ENCODE measurements at regions not wholly inside any gene's neighbourhood (a gene's known extent, or its start where the extent isn't known, plus 50 kb on each side); places are given as distances from the start of the nearest gene placed in this dataset.

DNA sequence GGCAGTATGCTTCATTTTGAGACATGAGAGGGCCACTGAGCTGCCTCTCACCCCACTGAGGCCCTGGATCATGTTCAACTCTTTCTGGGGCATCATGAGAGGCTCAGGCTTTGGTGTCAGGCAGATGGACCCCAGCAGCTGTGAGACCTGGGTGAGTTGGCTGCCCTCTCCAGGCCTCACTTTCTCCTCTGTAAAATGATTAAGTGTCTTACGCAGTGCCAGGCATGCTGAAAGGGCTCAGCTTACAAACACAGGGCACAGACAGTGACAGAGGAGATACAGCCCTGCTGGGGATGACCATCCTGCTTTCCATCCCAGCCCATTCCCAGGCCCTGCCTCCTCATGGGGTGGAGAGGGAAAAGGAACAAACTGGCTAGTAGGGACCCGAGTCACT, 387.4 kb downstream of the MATN1 start:
- no peak for TF ChIP-seq RAD21 (conservative IDR thresholded peaks at IDR 0.05)
- TF ChIP-seq MXI1 (conservative IDR thresholded peaks at IDR 0.05; ENCODE audit: poor library complexity, severe bottlenecking), result no peak
- TF ChIP-seq SMC3 (conservative IDR thresholded peaks at IDR 0.05; ENCODE audit: poor library complexity), result no peak
- TF ChIP-seq TAF1 (IDR thresholded peaks at IDR 0.05; ENCODE audit: low read depth), result no peak
- TF ChIP-seq, protein P1, sequence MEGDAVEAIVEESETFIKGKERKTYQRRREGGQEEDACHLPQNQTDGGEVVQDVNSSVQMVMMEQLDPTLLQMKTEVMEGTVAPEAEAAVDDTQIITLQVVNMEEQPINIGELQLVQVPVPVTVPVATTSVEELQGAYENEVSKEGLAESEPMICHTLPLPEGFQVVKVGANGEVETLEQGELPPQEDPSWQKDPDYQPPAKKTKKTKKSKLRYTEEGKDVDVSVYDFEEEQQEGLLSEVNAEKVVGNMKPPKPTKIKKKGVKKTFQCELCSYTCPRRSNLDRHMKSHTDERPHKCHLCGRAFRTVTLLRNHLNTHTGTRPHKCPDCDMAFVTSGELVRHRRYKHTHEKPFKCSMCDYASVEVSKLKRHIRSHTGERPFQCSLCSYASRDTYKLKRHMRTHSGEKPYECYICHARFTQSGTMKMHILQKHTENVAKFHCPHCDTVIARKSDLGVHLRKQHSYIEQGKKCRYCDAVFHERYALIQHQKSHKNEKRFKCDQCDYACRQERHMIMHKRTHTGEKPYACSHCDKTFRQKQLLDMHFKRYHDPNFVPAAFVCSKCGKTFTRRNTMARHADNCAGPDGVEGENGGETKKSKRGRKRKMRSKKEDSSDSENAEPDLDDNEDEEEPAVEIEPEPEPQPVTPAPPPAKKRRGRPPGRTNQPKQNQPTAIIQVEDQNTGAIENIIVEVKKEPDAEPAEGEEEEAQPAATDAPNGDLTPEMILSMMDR (IDR thresholded peaks at IDR 0.05; ENCODE audit: poor library complexity, severe bottlenecking), result no peak
- TF ChIP-seq, protein P2, sequence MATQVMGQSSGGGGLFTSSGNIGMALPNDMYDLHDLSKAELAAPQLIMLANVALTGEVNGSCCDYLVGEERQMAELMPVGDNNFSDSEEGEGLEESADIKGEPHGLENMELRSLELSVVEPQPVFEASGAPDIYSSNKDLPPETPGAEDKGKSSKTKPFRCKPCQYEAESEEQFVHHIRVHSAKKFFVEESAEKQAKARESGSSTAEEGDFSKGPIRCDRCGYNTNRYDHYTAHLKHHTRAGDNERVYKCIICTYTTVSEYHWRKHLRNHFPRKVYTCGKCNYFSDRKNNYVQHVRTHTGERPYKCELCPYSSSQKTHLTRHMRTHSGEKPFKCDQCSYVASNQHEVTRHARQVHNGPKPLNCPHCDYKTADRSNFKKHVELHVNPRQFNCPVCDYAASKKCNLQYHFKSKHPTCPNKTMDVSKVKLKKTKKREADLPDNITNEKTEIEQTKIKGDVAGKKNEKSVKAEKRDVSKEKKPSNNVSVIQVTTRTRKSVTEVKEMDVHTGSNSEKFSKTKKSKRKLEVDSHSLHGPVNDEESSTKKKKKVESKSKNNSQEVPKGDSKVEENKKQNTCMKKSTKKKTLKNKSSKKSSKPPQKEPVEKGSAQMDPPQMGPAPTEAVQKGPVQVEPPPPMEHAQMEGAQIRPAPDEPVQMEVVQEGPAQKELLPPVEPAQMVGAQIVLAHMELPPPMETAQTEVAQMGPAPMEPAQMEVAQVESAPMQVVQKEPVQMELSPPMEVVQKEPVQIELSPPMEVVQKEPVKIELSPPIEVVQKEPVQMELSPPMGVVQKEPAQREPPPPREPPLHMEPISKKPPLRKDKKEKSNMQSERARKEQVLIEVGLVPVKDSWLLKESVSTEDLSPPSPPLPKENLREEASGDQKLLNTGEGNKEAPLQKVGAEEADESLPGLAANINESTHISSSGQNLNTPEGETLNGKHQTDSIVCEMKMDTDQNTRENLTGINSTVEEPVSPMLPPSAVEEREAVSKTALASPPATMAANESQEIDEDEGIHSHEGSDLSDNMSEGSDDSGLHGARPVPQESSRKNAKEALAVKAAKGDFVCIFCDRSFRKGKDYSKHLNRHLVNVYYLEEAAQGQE (IDR thresholded peaks at IDR 0.05; ENCODE audit: borderline replicate concordance), result no peak
- TF ChIP-seq EZH2 (IDR thresholded peaks at IDR 0.05; ENCODE audit: borderline replicate concordance, insufficient read depth, low read length, poor library complexity, severe bottlenecking), result no peak
- TF ChIP-seq EP300 (conservative IDR thresholded peaks at IDR 0.05; ENCODE audit: poor library complexity, severe bottlenecking), result no peak
- no peak for TF ChIP-seq POLR2AphosphoS5 (IDR thresholded peaks at IDR 0.05)
- H4K20me1 ChIP-seq (ENCODE audit: insufficient read depth), result no peaks in the 10 kb centered on the region
- no peaks in the 10 kb centered on the region for H3K36me3 ChIP-seq (ENCODE audit: insufficient read depth, low read length)
- H2AFZ ChIP-seq (ENCODE audit: low read depth, low read length), result no peak overlapping the region
- no peaks in the 10 kb centered on the region for H3F3A ChIP-seq (ENCODE audit: insufficient read depth, low read length, poor library complexity, severe bottlenecking)
- no peak overlapping the region for H3K9ac ChIP-seq (ENCODE audit: low read length)
- H3K9me3 ChIP-seq (ENCODE audit: low read length), result no peaks in the 10 kb centered on the region
- no peaks in the 10 kb centered on the region for H3K9me2 ChIP-seq (ENCODE audit: insufficient read depth, low read length)
- H3K4me2 ChIP-seq (ENCODE audit: low read length), result no peak overlapping the region
- H3K27ac ChIP-seq (ENCODE audit: low read length), result no peak overlapping the region
- no peak overlapping the region for H3K4me3 ChIP-seq (ENCODE audit: low read length)
- H3K27me3 ChIP-seq (ENCODE audit: insufficient read depth, low read depth, low read length), result no peaks in the 10 kb centered on the region
- no peaks in the 10 kb centered on the region for H3K79me2 ChIP-seq (replicated peaks; ENCODE audit: insufficient read depth, low read length)

DNA sequence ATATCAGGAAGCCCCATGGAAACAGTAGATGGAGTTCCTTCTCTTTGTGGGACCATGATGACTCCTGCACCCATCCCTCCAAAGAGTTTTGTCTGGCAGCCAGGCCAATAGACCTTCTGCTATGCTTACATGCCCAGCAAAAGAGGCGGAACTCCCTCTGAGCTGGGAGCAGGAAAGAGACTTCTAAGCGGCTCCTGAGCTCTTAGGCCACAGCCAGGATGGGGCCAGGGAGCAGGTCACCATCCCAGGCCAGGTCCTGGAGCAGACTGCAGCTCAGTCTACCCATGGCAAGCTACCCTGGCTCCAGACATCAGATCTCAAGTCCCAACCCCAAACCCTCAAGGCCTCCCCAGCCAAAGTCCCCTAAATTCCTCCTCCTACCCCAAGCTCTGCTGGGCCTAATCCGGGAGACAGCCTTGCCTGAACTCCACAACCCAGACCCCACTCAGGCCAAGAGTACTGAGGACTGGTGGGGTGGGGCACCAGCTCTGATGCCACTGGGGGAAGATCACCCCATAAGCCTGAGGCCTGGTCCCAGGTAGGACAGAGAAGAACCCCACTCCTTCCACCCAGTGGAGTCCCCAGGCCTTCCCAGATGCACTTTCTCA, 387.9 kb downstream of the MATN1 start:
- H2AFZ ChIP-seq (ENCODE audit: low read depth, low read length), result no peak overlapping the region
- H3K9ac ChIP-seq (ENCODE audit: low read length), result no peak overlapping the region
- H3K27me3 ChIP-seq (ENCODE audit: insufficient read depth, low read depth, low read length), result no peaks in the 10 kb centered on the region
- H3K4me2 ChIP-seq (ENCODE audit: low read length), result no peak overlapping the region
- no peak overlapping the region for H3K27ac ChIP-seq (ENCODE audit: low read length)
- no peaks in the 10 kb centered on the region for H3K36me3 ChIP-seq (ENCODE audit: insufficient read depth, low read length)
- H3K9me3 ChIP-seq (ENCODE audit: low read length), result no peaks in the 10 kb centered on the region
- no peaks in the 10 kb centered on the region for H3K79me2 ChIP-seq (replicated peaks; ENCODE audit: insufficient read depth, low read length)
- H3K4me3 ChIP-seq (ENCODE audit: low read length), result no peak overlapping the region
- no peaks in the 10 kb centered on the region for H3K9me2 ChIP-seq (ENCODE audit: insufficient read depth, low read length)
- no peaks in the 10 kb centered on the region for H3F3A ChIP-seq (ENCODE audit: insufficient read depth, low read length, poor library complexity, severe bottlenecking)
- TF ChIP-seq, protein P1 (IDR thresholded peaks at IDR 0.05; ENCODE audit: poor library complexity, severe bottlenecking), result no peak
- no peak for TF ChIP-seq EP300 (conservative IDR thresholded peaks at IDR 0.05; ENCODE audit: poor library complexity, severe bottlenecking)
- TF ChIP-seq SMC3 (conservative IDR thresholded peaks at IDR 0.05; ENCODE audit: poor library complexity), result no peak
- TF ChIP-seq EZH2 (IDR thresholded peaks at IDR 0.05; ENCODE audit: borderline replicate concordance, insufficient read depth, low read length, poor library complexity, severe bottlenecking), result no peak
- TF ChIP-seq TAF1 (IDR thresholded peaks at IDR 0.05; ENCODE audit: low read depth), result no peak
- no peak for TF ChIP-seq MXI1 (conservative IDR thresholded peaks at IDR 0.05; ENCODE audit: poor library complexity, severe bottlenecking)
- no peak for TF ChIP-seq RAD21 (conservative IDR thresholded peaks at IDR 0.05)
- TF ChIP-seq, protein P2 (IDR thresholded peaks at IDR 0.05; ENCODE audit: borderline replicate concordance), result no peak
- no peak for TF ChIP-seq POLR2AphosphoS5 (IDR thresholded peaks at IDR 0.05)
- H4K20me1 ChIP-seq (ENCODE audit: insufficient read depth), result no peaks in the 10 kb centered on the region

All from neural cell (in vitro differentiated cells).